SK-N-SH treated with all-trans-retinoic acid at 6 μM for 48 hours (cell line): ENCODE measurements at regions not wholly inside any gene's neighbourhood (a gene's known extent, or its start where the extent isn't known, plus 50 kb on each side); places are given as distances from the start of the nearest gene placed in this dataset.

ENCODE experiments used
- PPARA ChIP-seq: fragments of 250-450 bp; sonication (Bioruptor Pico); IDR thresholded peaks from 2 replicates; pipeline ENCODE4 v1.5.0; 2020; ENCODE audit warnings: mild to moderate bottlenecking, borderline replicate concordance
- SNAI2 ChIP-seq: fragments of 250-450 bp; sonication (Bioruptor Pico); IDR thresholded peaks from 2 replicates; pipeline ENCODE4 v1.5.0; 2020; ENCODE audit warnings: mild to moderate bottlenecking, moderate library complexity

- no peak for TF ChIP-seq PPARA (CRISPR knock-in tag)
- no peak for TF ChIP-seq SNAI2 (CRISPR knock-in tag)
Measured at GRCh38 chr3:80983753-80984152, 777.7 kb downstream of the GBE1 start.
